Lower leg skin (tissue), 4 donors: ENCODE measurements at regions not wholly inside any gene's neighbourhood (a gene's known extent, or its start where the extent isn't known, plus 50 kb on each side); places are given as distances from the start of the nearest gene placed in this dataset.

Experiments
- DNase-seq, 2 donors: peaks; one replicate each; pipeline ENCODE4 v3.0.0-alpha.2; 2019; ENCODE audit warnings: low spot score in 2 of 2
- H3K4me3 ChIP-seq: fragments of 200-600 bp; sonication (generic); 2 replicates; pipeline ENCODE4 v1.5.1; 2017; ENCODE audit warnings: mild to moderate bottlenecking, low read depth; ENCODE audit not compliant: poor library complexity, severe bottlenecking
- POLR2A ChIP-seq, 2 donors: fragments of 450-650 bp; IDR thresholded peaks; one replicate each; pipeline ENCODE4 v1.6.1; 2016 to 2017; ENCODE audit warnings: antibody characterized with exemption in 2 of 2, mild to moderate bottlenecking in 1 of 2, moderate library complexity in 1 of 2
- WGBS, 2 donors: methylation state at CpG; one replicate each; pipeline ENCODE4 v1.1.5; 2018; 5-methylcytosine and 5-hydroxymethylcytosine counted together
- intact Hi-C: fragments of 100-400 bp; cut with DNase I; formaldehyde crosslinking; loops from one replicate; pipeline ENCODE4 v1.15.0; 2023; ENCODE audit warnings: low total_unique reads
- TF ChIP-seq, protein P1 (sequence below), 3 donors: fragments of 450-650 bp; IDR thresholded peaks; one replicate each; pipeline ENCODE4 v1.5.1; 2016; ENCODE audit warnings: antibody characterized with exemption in 3 of 3, mild to moderate bottlenecking in 3 of 3, moderate library complexity in 2 of 3

DNA sequence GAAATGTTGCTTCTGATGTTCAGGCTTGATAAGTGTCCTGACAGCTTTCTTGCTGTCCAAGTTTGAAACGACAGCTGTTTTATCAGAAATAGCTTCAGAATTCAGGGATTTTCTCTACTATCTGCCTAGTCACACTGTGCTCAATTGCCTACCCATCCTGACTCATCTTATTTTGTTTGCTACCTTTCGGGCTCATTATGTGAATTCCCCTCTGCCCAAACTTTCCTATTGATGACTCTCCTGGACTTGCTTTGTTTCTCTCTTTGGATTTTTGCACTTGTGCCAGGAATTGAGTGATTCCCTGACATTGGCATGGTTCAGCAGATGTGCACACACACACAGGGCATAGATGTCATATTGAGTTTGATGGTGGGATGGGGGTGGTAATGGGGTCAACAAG is 1052.6 kb upstream of the PIK3C3 start:
- no peak for TF ChIP-seq POLR2A (IDR thresholded peaks at IDR 0.05)
- TF ChIP-seq, protein P1, sequence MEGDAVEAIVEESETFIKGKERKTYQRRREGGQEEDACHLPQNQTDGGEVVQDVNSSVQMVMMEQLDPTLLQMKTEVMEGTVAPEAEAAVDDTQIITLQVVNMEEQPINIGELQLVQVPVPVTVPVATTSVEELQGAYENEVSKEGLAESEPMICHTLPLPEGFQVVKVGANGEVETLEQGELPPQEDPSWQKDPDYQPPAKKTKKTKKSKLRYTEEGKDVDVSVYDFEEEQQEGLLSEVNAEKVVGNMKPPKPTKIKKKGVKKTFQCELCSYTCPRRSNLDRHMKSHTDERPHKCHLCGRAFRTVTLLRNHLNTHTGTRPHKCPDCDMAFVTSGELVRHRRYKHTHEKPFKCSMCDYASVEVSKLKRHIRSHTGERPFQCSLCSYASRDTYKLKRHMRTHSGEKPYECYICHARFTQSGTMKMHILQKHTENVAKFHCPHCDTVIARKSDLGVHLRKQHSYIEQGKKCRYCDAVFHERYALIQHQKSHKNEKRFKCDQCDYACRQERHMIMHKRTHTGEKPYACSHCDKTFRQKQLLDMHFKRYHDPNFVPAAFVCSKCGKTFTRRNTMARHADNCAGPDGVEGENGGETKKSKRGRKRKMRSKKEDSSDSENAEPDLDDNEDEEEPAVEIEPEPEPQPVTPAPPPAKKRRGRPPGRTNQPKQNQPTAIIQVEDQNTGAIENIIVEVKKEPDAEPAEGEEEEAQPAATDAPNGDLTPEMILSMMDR (IDR thresholded peaks at IDR 0.05): no peak
- DNase-seq: no peak
- intact Hi-C loops: no loop called here
- 64 to 80% methylated on average over 2 of the region's 2 CpGs for WGBS, 2 donors
- no peak overlapping the region for H3K4me3 ChIP-seq

DNA sequence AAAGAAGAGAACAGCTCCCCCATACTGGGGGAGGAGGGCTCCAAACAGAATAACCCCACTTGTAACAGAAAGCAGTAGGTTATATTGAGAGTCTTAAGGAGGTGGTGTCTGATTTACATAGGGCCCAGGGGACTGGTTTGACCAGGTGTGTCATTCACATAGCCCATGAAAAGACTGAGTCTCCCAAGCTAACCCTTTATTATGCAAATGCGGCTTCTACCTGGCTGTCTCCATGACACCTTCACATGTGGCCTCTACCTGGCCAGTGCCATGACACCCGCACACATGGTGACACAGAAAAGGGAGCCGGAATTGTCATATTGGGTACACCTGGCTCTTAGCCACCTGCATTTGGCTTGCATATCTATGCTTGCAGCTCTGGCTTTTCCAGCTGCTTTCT is 1057.2 kb upstream of the PIK3C3 start:
- intact Hi-C loops: no loop called here
- TF ChIP-seq, protein P1 (IDR thresholded peaks at IDR 0.05): no peak
- no peak for TF ChIP-seq POLR2A (IDR thresholded peaks at IDR 0.05)
- no peak overlapping the region for H3K4me3 ChIP-seq
- WGBS, 2 donors: 67 to 70% methylated on average over 3 of the region's 3 CpGs
- no peak for DNase-seq

DNA sequence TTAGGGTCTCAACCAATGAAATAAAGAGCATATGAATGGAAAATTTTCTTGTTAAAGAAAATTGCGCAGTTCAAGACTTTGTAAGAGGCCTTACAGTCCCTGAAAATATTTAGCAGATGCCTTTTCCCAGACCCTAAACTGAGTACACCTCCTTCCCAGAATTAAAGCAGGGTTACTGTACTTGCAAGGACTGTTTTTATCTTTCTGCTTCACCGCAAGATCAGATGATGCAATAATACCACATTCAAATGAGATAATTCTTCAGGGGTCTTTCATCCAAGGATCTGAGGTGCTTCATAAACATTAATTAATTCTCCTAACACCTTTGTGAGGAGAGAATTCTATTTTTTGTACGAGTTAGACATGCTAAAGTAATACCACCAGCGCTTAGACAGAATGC is 1071.8 kb upstream of the PIK3C3 start:
- no peak for DNase-seq
- TF ChIP-seq POLR2A (IDR thresholded peaks at IDR 0.05): no peak
- no peak overlapping the region for H3K4me3 ChIP-seq
- WGBS, 2 donors: 72 to 78% methylated on average over 4 of the region's 4 CpGs
- intact Hi-C loops: no loop called here

DNA sequence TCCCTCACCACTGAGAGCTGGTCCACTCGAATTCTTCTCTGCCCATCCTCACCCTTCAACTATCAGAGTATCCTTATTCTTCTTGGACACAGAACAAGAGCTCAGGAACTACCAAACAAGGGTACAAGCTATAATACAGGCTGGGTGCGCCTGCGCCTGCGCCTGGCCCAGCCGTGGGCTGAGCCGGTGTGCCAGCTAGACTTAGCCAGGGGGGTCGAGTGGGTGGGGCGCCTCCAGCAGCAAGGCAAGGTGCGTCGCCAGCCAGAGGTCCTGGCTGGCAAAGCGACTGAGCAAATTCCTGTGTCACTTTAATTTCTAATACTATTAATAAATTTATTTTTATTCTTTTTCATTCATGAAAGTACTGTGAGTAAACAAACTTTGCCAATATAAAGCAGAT is 1072.6 kb upstream of the PIK3C3 start:
- no peak overlapping the region for H3K4me3 ChIP-seq
- TF ChIP-seq POLR2A (IDR thresholded peaks at IDR 0.05): no peak
- TF ChIP-seq, protein P1 (IDR thresholded peaks at IDR 0.05): no peak
- intact Hi-C loops: no loop called here
- WGBS, 2 donors: 57 to 74% methylated on average over 11 of the region's 11 CpGs
- no peak for DNase-seq

DNA sequence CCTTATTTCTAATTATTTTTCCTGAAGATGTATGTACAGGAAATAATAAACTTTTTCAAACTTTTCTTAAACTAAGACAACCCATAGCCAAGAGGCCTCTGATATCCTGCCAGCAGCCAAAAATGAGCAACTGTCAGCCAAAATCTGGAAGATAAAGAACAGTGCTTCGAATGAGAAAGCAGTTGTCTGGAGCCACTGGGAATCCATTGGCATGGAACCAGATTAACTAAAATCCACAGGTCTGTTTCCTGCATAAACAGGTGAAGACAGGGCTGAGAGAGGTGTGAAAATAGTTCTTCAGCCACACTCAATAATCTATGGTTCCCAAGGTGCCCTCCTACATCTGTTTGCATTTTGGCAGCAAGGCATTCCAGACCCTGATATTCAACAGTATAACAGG is 1076.7 kb upstream of the PIK3C3 start:
- H3K4me3 ChIP-seq: no peak overlapping the region
- no peak for TF ChIP-seq POLR2A (IDR thresholded peaks at IDR 0.05)
- TF ChIP-seq, protein P1 (IDR thresholded peaks at IDR 0.05): no peak
- intact Hi-C loops: no loop called here
- DNase-seq: no peak
- WGBS, 2 donors: 15 to 17% methylated on average over 1 of the region's 1 CpG

DNA sequence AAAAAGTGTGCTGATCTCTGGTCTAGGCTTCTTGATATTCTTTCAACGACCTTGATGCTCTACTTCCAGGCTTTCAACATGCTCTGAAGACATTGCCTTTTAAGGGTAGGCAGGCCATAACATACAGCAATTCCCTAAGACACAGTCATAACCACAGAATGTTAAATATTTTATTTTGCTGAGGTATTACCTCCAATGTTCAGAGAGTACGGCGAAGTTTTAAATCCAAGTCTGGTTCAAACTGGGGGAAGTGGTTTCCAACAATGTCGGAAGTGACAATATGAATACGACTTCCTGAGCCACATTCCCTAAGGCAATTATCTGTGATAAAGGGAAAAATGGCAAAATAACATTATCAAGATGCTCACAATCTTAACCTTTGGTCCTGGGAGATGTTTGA is 1077.9 kb upstream of the PIK3C3 start:
- no peak for TF ChIP-seq POLR2A (IDR thresholded peaks at IDR 0.05)
- TF ChIP-seq, protein P1 (IDR thresholded peaks at IDR 0.05): no peak
- intact Hi-C loops: no loop called here
- WGBS, 2 donors: 61% methylated on average over 5 of the region's 5 CpGs
- H3K4me3 ChIP-seq: no peak overlapping the region
- no peak for DNase-seq
